GM19397 (cell line): ENCODE measurements at regions not wholly inside any gene's neighbourhood (a gene's known extent, or its start where the extent isn't known, plus 50 kb on each side); places are given as distances from the start of the nearest gene placed in this dataset.
"Not testable (repeated sequence)": the region's sequence is repeated elsewhere in the genome, so short reads cannot be mapped to it uniquely, and the experiment has no call there.

Source experiments
- ATAC-seq: cut with Tn5 transposase; IDR thresholded peaks from one replicate; pipeline ENCODE4 v1.9.1; 2021; ENCODE audit warnings: mild to moderate bottlenecking, moderate library complexity; ENCODE audit not compliant: unreplicated experiment

GRCh38 chr7:69217516-69218350, 380.5 kb upstream of the AUTS2 start:
- ATAC-seq = no peak

- ATAC-seq = no peak
These were observed 379.7 kb upstream of the AUTS2 start for GRCh38 chr7:69218576-69218975.

GRCh38 chr7:69219381-69219780, 378.9 kb upstream of the AUTS2 start:
- ATAC-seq = no peak

GRCh38 chr7:69225259-69225943, 372.9 kb upstream of the AUTS2 start:
- ATAC-seq = no peak

- ATAC-seq = no peak
These were observed 370.0 kb upstream of the AUTS2 start for GRCh38 chr7:69228212-69228811.

- ATAC-seq = no peak
These were observed 365.6 kb upstream of the AUTS2 start for GRCh38 chr7:69232445-69233376.

- no peak for ATAC-seq
These were observed 360.7 kb upstream of the AUTS2 start for GRCh38 chr7:69237541-69237940.

GRCh38 chr7:69243016-69243415, 355.3 kb upstream of the AUTS2 start:
- ATAC-seq = no peak

GRCh38 chr7:69244701-69245100, 353.6 kb upstream of the AUTS2 start:
- no peak for ATAC-seq

GRCh38 chr7:69245646-69246045, 352.6 kb upstream of the AUTS2 start:
- no peak for ATAC-seq

GRCh38 chr7:69246758-69247157, 351.5 kb upstream of the AUTS2 start:
- ATAC-seq = no peak

- ATAC-seq = not testable (repeated sequence)
These were observed 349.9 kb upstream of the AUTS2 start for GRCh38 chr7:69248382-69248828.

- no peak for ATAC-seq
These were observed 347.3 kb upstream of the AUTS2 start for GRCh38 chr7:69250958-69251357.

- ATAC-seq = no peak
These were observed 343.6 kb upstream of the AUTS2 start for GRCh38 chr7:69254643-69255042.

GRCh38 chr7:69256634-69257081, 341.6 kb upstream of the AUTS2 start:
- ATAC-seq = no peak

- ATAC-seq = no peak
These were observed 340.7 kb upstream of the AUTS2 start for GRCh38 chr7:69257592-69257991.

GRCh38 chr7:69259445-69259844, 338.8 kb upstream of the AUTS2 start:
- no peak for ATAC-seq

- no peak for ATAC-seq
These were observed 338.3 kb upstream of the AUTS2 start for GRCh38 chr7:69260023-69260422.

- ATAC-seq = no peak
These were observed 334.7 kb upstream of the AUTS2 start for GRCh38 chr7:69263550-69263949.

- no peak for ATAC-seq
These were observed 328.5 kb upstream of the AUTS2 start for GRCh38 chr7:69269806-69270205.

- no peak for ATAC-seq
These were observed 326.2 kb upstream of the AUTS2 start for GRCh38 chr7:69272101-69272500.
